ENCODE measurements at regions not wholly inside any gene's neighbourhood (a gene's known extent, or its start where the extent isn't known, plus 50 kb on each side); places are given as distances from the start of the nearest gene placed in this dataset.

- Mint-ChIP-seq H3K36me3 (no peaks in the 10 kb centered on the region), H3K27me3 (no peaks in the 10 kb centered on the region), H3K4me1 (no peaks in the 10 kb centered on the region), H3K4me3 (no peak overlapping the region), H3K9me3 (peaks cover 0 to 11% (median 1%) of the 10 kb centered on the region in 11 donors), H3K27ac (no peak overlapping the region)
- Histone ChIP-seq H3K27me3 (ENCODE audit: control insufficient read depth in 2 of 2, insufficient read depth in 2 of 2, low read length in 2 of 2) (no peaks in the 10 kb centered on the region), H3K9me3 (ENCODE audit: control insufficient read depth in 2 of 3, low read length in 3 of 3) (no peaks in the 10 kb centered on the region), H3K4me1 (ENCODE audit: control insufficient read depth in 2 of 2, insufficient read depth in 2 of 2, low read length in 2 of 2) (no peaks in the 10 kb centered on the region), H3K27ac (ENCODE audit: low read depth, low read length) (no peak overlapping the region), H3K36me3 (ENCODE audit: control insufficient read depth in 2 of 3, insufficient read depth in 3 of 3, low read length in 3 of 3) (no peaks in the 10 kb centered on the region), H3K4me3 (ENCODE audit: low read length) (no peak overlapping the region)
- POLR2A ChIA-PET: no interaction called here
- CTCF ChIA-PET: no interaction called here
- DNase-seq (no peak), ATAC-seq (no peak)
- intact Hi-C loops (cut with micrococcal nuclease): no loop called here
Observed at GRCh38 chr5:44565902-44566301, 176.7 kb upstream of the FGF10 start.

DNA sequence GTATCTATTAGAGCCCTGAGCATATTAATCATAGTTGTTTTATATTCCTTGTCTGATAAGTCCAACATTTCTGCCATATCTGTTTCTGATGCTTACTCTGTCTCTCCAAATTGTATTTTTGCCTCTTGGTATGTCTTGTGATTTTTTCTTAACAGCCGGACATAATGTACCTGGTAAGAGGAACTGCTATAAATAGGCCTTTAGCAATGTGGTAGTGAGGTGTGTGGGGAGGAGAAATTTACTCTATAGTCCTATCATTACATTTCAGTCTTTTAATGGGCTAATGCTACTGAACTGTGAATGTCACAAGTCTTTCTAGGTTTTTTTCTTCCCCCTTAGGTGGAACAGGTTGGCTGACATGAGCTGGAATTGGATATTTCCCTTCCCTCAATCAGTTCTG, 176.1 kb upstream of the FGF10 start:
- Mint-ChIP-seq H3K36me3 (no peaks in the 10 kb centered on the region), H3K27ac (no peak overlapping the region), H3K9me3 (peaks cover 0 to 11% (median 1%) of the 10 kb centered on the region in 11 donors), H3K4me1 (no peaks in the 10 kb centered on the region), H3K4me3 (no peak overlapping the region), H3K27me3 (no peaks in the 10 kb centered on the region)
- ChIA-PET POLR2A (no interaction called here), CTCF (no interaction called here)
- Histone ChIP-seq H3K27ac (ENCODE audit: low read depth, low read length) (no peak overlapping the region), H3K27me3 (ENCODE audit: control insufficient read depth in 2 of 2, insufficient read depth in 2 of 2, low read length in 2 of 2) (no peaks in the 10 kb centered on the region), H3K4me3 (ENCODE audit: low read length) (no peak overlapping the region), H3K4me1 (ENCODE audit: control insufficient read depth in 2 of 2, insufficient read depth in 2 of 2, low read length in 2 of 2) (no peaks in the 10 kb centered on the region), H3K9me3 (ENCODE audit: control insufficient read depth in 2 of 3, low read length in 3 of 3) (no peaks in the 10 kb centered on the region), H3K36me3 (ENCODE audit: control insufficient read depth in 2 of 3, insufficient read depth in 3 of 3, low read length in 3 of 3) (no peaks in the 10 kb centered on the region)
- DNase-seq (no peak), ATAC-seq (no peak)
- intact Hi-C loops (cut with micrococcal nuclease): no loop called here

DNA sequence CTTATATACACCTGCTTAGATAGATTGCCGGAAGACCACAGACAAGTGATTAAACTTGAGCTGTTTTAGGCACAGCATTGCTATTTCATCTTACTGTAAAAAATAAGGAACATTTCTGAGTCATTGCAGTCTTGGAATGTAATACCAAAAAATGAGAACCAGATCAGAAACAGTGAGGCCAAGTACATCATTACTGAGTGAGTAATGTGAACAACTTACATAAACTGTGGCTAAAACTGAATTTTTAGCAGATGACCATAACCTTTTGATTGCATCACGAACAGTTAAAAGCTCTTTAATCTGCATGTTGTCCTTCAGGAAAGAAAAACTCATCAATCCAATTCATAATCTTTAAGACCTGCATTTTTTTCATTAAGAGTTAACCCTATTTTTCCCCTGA, 157.1 kb upstream of the FGF10 start:
- POLR2A ChIA-PET: no interaction called here
- Histone ChIP-seq H3K27ac (ENCODE audit: low read depth, low read length) (no peak overlapping the region), H3K4me1 (ENCODE audit: control insufficient read depth in 2 of 2, insufficient read depth in 2 of 2, low read length in 2 of 2) (no peaks in the 10 kb centered on the region), H3K9me3 (ENCODE audit: control insufficient read depth in 2 of 3, low read length in 3 of 3) (no peaks in the 10 kb centered on the region), H3K27me3 (ENCODE audit: control insufficient read depth in 2 of 2, insufficient read depth in 2 of 2, low read length in 2 of 2) (no peaks in the 10 kb centered on the region), H3K4me3 (ENCODE audit: low read length) (no peak overlapping the region), H3K36me3 (ENCODE audit: control insufficient read depth in 2 of 3, insufficient read depth in 3 of 3, low read length in 3 of 3) (no peaks in the 10 kb centered on the region)
- H3K27me3 Mint-ChIP-seq: no peaks in the 10 kb centered on the region
- DNase-seq (no peak), ATAC-seq (no peak)
- H3K9me3 Mint-ChIP-seq: peaks cover 0 to 3% (median 0%) of the 10 kb centered on the region in 11 donors
- H3K4me1 Mint-ChIP-seq: no peaks in the 10 kb centered on the region
- H3K27ac Mint-ChIP-seq: no peak overlapping the region
- no peaks in the 10 kb centered on the region for H3K36me3 Mint-ChIP-seq
- CTCF ChIA-PET: no interaction called here
- intact Hi-C loops (cut with micrococcal nuclease): no loop called here
- H3K4me3 Mint-ChIP-seq: no peak overlapping the region

- DNase-seq (no peak), ATAC-seq (no peak)
- Histone ChIP-seq H3K4me3 (ENCODE audit: low read length) (no peak overlapping the region), H3K36me3 (ENCODE audit: control insufficient read depth in 2 of 3, insufficient read depth in 3 of 3, low read length in 3 of 3) (no peaks in the 10 kb centered on the region), H3K27ac (ENCODE audit: low read depth, low read length) (no peak overlapping the region), H3K4me1 (ENCODE audit: control insufficient read depth in 2 of 2, insufficient read depth in 2 of 2, low read length in 2 of 2) (no peaks in the 10 kb centered on the region), H3K27me3 (ENCODE audit: control insufficient read depth in 2 of 2, insufficient read depth in 2 of 2, low read length in 2 of 2) (no peaks in the 10 kb centered on the region), H3K9me3 (ENCODE audit: control insufficient read depth in 2 of 3, low read length in 3 of 3) (no peaks in the 10 kb centered on the region)
- H3K9me3 Mint-ChIP-seq: peaks cover 0 to 4% (median 0%) of the 10 kb centered on the region in 11 donors
- H3K36me3 Mint-ChIP-seq: no peaks in the 10 kb centered on the region
- H3K4me1 Mint-ChIP-seq: no peaks in the 10 kb centered on the region
- intact Hi-C loops (cut with micrococcal nuclease): no loop called here
- no peak overlapping the region for H3K27ac Mint-ChIP-seq
- POLR2A ChIA-PET: no interaction called here
- peaks cover 0 to 2% (median 0%) of the 10 kb centered on the region in 5 donors for H3K27me3 Mint-ChIP-seq
- H3K4me3 Mint-ChIP-seq: no peak overlapping the region
- CTCF ChIA-PET: no interaction called here
Observed at GRCh38 chr5:44543511-44543910, 154.3 kb upstream of the FGF10 start.

DNA sequence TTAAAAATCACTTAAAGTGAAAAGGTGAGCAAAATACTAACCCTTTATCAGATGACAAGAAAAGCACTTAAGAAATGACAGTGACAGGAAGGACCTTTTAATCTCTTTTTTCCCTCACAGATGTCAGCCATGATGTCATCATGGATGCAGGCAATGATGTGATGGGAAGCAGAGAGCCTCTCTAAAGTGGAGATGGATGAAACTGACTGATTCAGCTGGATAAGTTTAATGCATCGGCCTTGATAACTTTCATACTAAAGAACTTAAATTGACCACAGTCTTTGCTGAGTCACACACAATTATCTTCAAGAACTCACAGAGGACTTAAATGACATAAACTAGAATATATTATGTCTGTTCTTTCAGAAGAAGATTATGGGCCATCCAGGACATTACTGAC, 153.2 kb upstream of the FGF10 start:
- peaks cover 0 to 4% (median 0%) of the 10 kb centered on the region in 11 donors for H3K9me3 Mint-ChIP-seq
- H3K4me3 Mint-ChIP-seq: no peak overlapping the region

GRCh38 chr5:44539602-44539919, 150.3 kb upstream of the FGF10 start:
- H3K27ac Mint-ChIP-seq: no peak overlapping the region
- peaks cover 0 to 5% (median 0%) of the 10 kb centered on the region in 5 donors for H3K27me3 Mint-ChIP-seq
- no peak overlapping the region for H3K4me3 ChIP-seq (ENCODE audit: low read length)
- DNase-seq (no peak), ATAC-seq (no peak)
- H3K4me1 ChIP-seq (ENCODE audit: control insufficient read depth in 2 of 2, insufficient read depth in 2 of 2, low read length in 2 of 2): no peaks in the 10 kb centered on the region
- CTCF ChIA-PET: no interaction called here
- intact Hi-C loops (cut with micrococcal nuclease): no loop called here
- no peaks in the 10 kb centered on the region for H3K36me3 Mint-ChIP-seq
- H3K27me3 ChIP-seq (ENCODE audit: control insufficient read depth in 2 of 2, insufficient read depth in 2 of 2, low read length in 2 of 2): no peaks in the 10 kb centered on the region
- no peaks in the 10 kb centered on the region for H3K36me3 ChIP-seq (ENCODE audit: control insufficient read depth in 2 of 3, insufficient read depth in 3 of 3, low read length in 3 of 3)
- POLR2A ChIA-PET: no interaction called here
- H3K4me3 Mint-ChIP-seq: no peak overlapping the region
- H3K9me3 ChIP-seq (ENCODE audit: control insufficient read depth in 2 of 3, low read length in 3 of 3): no peaks in the 10 kb centered on the region
- peaks cover 0 to 7% (median 0%) of the 10 kb centered on the region in 11 donors for H3K9me3 Mint-ChIP-seq
- no peak overlapping the region for H3K27ac ChIP-seq (ENCODE audit: low read depth, low read length)
- no peaks in the 10 kb centered on the region for H3K4me1 Mint-ChIP-seq

More for the DNA sequence above, 153.2 kb upstream of the FGF10 start:
- H3K4me1 Mint-ChIP-seq: no peaks in the 10 kb centered on the region
- ChIA-PET POLR2A (no interaction called here), CTCF (no interaction called here)
- Histone ChIP-seq H3K27me3 (ENCODE audit: control insufficient read depth in 2 of 2, insufficient read depth in 2 of 2, low read length in 2 of 2) (no peaks in the 10 kb centered on the region), H3K27ac (ENCODE audit: low read depth, low read length) (no peak overlapping the region), H3K4me1 (ENCODE audit: control insufficient read depth in 2 of 2, insufficient read depth in 2 of 2, low read length in 2 of 2) (no peaks in the 10 kb centered on the region), H3K4me3 (ENCODE audit: low read length) (no peak overlapping the region), H3K36me3 (ENCODE audit: control insufficient read depth in 2 of 3, insufficient read depth in 3 of 3, low read length in 3 of 3) (no peaks in the 10 kb centered on the region), H3K9me3 (ENCODE audit: control insufficient read depth in 2 of 3, low read length in 3 of 3) (no peaks in the 10 kb centered on the region)
- H3K27ac Mint-ChIP-seq: no peak overlapping the region
- intact Hi-C loops (cut with micrococcal nuclease): no loop called here
- peaks cover 0 to 5% (median 0%) of the 10 kb centered on the region in 5 donors for H3K27me3 Mint-ChIP-seq
- H3K36me3 Mint-ChIP-seq: no peaks in the 10 kb centered on the region
- no peak for DNase-seq
- no peak for ATAC-seq

DNA sequence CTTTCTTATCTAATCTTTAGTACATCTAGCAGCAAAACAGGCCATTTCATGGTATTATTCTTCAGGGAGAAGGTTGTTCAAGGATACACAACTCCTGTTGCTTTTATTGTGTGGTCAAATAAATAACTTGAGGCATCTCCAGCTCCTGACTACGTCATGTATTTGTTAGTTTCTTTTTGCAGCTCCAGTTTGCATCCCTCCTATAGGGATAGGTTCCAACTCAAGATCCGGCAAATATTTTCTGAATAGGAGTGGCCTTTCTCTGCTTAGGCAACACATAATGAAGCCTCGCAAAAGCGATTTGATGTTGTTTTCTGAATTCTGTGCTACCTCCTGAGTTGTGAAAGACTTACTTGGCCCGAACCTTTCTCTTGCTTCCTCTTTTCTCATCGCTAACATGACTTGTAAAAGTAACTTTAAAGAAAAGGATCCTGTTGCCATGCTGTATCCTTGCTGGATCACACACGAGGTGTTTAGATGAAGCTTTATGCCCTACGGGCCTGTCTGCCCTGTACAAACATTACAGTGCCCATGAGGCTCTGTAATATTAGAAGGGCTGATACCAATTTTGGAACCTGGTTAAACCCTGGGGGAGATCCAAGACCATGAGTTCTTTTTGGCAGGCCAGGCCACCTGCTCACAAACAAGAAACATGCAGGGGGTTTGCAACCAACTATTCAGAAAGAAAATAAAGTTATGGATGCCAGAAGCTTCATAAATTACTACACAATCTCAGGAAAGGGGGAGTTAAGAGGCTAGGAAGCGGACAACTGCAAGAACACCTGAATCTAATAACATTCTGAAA, 149.8 kb upstream of the FGF10 start:
- no peak overlapping the region for H3K27ac ChIP-seq (ENCODE audit: low read depth, low read length)
- Mint-ChIP-seq H3K9me3 (peaks cover 0 to 8% (median 0%) of the 10 kb centered on the region in 11 donors), H3K27me3 (peaks cover 0 to 5% (median 0%) of the 10 kb centered on the region in 5 donors), H3K4me1 (no peaks in the 10 kb centered on the region), H3K27ac (no peak overlapping the region), H3K4me3 (no peak overlapping the region), H3K36me3 (no peaks in the 10 kb centered on the region)
- ATAC-seq (no peak), DNase-seq (no peak)
- CTCF ChIA-PET: no interaction called here
- intact Hi-C loops (cut with micrococcal nuclease): no loop called here
- POLR2A ChIA-PET: no interaction called here
- no peaks in the 10 kb centered on the region for H3K9me3 ChIP-seq (ENCODE audit: control insufficient read depth in 2 of 3, low read length in 3 of 3)
- H3K36me3 ChIP-seq (ENCODE audit: control insufficient read depth in 2 of 3, insufficient read depth in 3 of 3, low read length in 3 of 3): no peaks in the 10 kb centered on the region
- no peaks in the 10 kb centered on the region for H3K4me1 ChIP-seq (ENCODE audit: control insufficient read depth in 2 of 2, insufficient read depth in 2 of 2, low read length in 2 of 2)
- H3K4me3 ChIP-seq (ENCODE audit: low read length): no peak overlapping the region
- H3K27me3 ChIP-seq (ENCODE audit: control insufficient read depth in 2 of 2, insufficient read depth in 2 of 2, low read length in 2 of 2): no peaks in the 10 kb centered on the region

All from naive thymus-derived CD4-positive, alpha-beta T cell (primary cell).